Epidermal melanocyte (primary cell): ENCODE measurements at regions not wholly inside any gene's neighbourhood (a gene's known extent, or its start where the extent isn't known, plus 50 kb on each side); places are given as distances from the start of the nearest gene placed in this dataset.

Experiments
- DNase-seq: peaks from one replicate; pipeline ENCODE4 v3.0.0; 2011; ENCODE audit warnings: low spot score; ENCODE audit not compliant: insufficient read length

DNA sequence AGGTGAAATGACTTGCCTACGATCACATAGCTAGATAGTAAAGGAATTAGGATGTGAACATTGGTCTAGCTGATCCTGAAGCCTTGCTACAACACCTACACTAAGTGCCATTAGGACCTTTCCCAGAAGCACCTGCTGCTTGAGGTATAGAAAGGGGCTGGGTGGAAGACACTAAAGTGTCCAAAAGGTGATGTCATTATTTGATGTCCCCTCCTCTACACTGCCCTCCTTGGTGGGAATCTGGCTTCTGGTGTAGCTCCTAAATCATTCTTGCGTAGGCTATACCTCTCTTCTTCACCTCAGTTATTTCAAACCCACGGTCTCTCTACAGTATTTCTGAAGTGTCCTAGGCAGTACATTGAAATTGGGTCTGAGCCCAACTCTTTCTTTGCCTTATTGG lies 132.5 kb upstream of the FGGY start:
- DNase-seq: no peak

GRCh38 chr1:59165353-59165752 lies 131.5 kb upstream of the FGGY start:
- no peak for DNase-seq

GRCh38 chr1:59169703-59170102 lies 127.2 kb upstream of the FGGY start:
- DNase-seq: no peak

DNA sequence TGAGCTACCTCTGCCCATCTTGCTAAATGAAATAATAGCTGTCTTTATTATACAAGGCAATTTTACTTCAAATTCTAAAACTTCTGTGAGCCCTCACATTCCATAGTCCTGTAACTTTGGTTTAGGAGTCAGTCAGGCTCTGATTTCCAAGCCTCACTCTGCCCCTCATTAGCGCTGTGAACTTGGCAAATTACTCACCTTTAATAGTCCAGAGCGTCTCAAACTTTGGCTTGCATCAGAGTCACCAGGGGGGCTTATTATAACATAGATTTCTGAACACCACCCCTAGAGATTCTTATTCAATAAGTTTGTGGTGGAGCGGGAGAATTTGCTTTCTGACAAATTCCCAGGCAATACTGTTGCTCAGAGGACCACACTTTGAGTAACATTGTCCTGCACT lies 126.2 kb upstream of the FGGY start:
- no peak for DNase-seq

GRCh38 chr1:59171788-59172187 lies 125.1 kb upstream of the FGGY start:
- no peak for DNase-seq

- DNase-seq: no peak
Observed at GRCh38 chr1:59172693-59173092, 124.2 kb upstream of the FGGY start.

GRCh38 chr1:59173721-59174120 lies 123.2 kb upstream of the FGGY start:
- no peak for DNase-seq

DNA sequence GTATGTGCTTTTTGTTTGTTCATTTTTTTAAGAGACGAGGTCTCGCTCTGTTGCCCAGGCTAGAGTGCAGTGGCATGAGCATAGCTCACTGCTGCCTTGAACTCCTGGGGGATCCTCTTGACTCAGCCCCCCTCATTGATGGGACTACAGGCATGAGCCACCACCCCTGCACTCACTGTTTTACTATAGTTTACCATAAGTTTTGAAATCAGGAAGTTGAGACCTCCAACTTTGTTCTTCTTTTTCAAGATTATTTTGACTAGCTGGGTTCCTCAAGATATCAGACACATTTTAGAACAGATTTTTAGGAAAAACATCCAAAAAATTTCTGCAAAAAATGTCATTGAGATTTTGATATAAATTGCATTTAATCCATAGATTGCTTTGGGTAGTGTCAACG lies 120.4 kb upstream of the FGGY start:
- no peak for DNase-seq

- DNase-seq: no peak
Observed at GRCh38 chr1:59177756-59178155, 119.1 kb upstream of the FGGY start.

- no peak for DNase-seq
Observed at GRCh38 chr1:59178339-59179187, 118.3 kb upstream of the FGGY start.

- DNase-seq: no peak
Observed at GRCh38 chr1:59179673-59180072, 117.2 kb upstream of the FGGY start.

- DNase-seq: no peak
Observed at GRCh38 chr1:59180735-59181134, 116.2 kb upstream of the FGGY start.

- DNase-seq: no peak
Observed at GRCh38 chr1:59183749-59184317, 113.1 kb upstream of the FGGY start.

DNA sequence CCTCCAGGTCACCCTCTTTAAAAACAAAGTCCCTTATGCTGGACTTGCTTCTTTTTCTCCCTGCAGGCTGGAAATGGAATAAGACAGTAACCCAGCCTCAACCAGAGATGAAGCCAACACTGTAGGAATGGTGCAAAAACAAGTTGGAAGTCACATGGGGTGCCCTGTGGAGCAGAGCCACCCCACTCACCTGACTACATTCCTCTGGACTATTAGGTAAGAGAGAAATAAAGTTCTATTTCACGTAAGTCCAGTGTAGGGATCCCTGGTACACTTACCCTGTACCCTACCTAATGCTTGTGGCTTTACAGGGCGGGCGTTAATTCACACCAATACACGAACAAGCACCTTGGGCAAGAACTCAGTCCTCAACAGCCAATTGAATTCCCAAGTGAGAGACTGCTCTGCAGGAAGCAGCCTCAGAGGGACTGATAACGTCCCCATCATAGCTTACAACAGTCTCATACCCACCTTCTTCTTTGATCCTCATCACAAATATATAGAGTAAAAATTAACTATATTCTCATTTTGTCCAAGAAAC lies 112.5 kb upstream of the FGGY start:
- DNase-seq: no peak

DNA sequence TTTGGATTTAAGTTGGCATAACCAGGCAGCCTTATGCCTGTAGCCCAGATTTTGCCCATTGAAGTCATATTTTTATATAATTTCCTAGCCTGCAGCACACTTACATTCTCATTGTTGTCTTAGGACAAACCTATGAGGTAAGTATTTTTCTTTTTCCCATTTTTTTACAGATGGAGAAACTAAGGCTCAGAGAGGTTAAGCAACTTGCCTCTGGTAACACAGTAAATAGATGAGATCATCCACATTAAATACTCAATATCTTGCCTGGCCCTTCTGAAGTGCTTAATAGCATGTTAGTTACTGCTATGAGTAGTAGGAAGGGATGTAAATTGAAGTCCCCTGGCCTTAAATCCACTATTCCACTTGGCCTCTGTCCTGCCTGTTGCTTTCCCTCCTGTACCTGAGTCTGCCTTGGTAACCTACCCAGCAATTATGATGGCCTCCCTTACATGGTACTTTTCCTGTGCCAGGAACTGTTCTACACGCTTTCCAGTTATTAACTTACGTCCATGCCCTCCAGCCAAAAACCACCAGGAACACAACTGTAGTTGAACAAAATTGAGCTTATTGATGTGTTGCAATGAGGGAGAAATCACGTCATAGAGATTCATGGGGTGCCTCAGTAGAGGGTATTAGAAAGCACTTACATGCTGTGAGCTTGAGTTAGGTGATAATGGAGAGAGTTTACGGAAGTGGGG lies 111.6 kb upstream of the FGGY start:
- DNase-seq: no peak

DNA sequence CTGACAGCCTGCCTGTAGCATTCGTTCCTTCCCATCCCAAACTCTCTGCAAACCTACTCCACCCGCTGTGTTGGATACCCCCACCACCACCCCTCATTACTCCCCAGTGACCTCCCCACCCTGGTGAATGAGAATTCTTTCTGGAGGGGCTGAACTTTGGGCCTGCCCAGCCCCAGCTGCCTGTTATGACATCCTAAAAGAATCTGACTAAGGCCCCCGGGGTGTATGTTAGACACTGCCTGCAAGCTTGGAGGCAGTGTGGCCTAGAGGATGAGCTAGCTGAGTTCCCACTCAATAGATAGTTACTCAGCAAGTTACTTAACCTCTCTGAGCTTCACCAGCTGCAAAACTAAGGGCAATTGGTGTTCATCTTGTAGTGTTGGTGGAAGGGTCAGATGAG lies 110.2 kb upstream of the FGGY start:
- DNase-seq: no peak

- no peak for DNase-seq
Observed at GRCh38 chr1:59188413-59189213, 108.3 kb upstream of the FGGY start.

DNA sequence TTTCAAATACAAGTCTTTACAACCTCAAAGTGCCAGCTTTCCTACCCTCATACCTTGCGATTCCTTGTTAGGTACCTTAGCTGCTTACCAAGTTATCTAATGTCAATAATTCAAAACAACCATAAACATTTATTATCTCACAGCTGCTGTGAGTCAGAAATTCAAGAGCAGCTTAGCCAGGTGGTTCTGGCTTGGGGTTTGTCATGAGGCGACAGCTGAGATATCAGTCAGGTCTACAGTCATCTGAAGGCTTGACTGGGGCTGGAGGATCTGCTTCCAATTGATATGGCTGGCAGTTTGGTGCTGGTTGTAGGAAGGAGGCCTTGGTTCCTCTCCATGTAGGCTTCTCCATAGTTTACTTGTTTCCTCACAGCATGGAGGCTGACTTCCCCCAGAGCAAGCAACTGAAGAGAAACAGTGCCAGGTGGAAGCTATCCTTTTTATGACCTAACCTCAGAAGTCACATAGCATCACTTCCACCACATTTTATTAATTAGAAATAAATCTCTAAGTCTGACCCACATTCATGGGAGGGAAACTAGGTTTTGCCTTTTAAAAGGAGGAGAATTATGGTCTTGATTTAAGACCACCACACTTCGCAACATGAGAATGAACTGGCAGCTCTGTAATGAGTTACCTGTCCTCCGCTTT lies 103.3 kb upstream of the FGGY start:
- DNase-seq: no peak

DNA sequence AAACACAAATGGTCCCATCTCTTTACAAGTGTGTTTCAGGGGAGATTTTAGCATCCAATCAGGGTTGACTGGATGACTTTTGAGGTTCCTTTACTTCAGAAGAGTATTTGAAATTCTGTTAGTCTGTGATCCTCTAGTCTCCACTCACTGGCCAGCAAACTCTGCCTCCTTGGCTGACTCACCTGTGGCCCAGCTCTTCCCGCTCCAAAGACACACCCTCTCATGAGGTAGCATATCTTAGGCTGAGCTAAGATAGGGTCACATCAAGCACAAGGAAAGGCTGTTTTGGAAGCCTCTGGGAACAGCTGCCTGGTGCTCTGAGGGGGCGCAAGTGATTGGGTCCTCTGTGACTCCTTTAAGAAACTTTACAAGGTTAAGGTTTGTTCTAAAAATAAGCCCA lies 102.3 kb upstream of the FGGY start:
- no peak for DNase-seq

DNA sequence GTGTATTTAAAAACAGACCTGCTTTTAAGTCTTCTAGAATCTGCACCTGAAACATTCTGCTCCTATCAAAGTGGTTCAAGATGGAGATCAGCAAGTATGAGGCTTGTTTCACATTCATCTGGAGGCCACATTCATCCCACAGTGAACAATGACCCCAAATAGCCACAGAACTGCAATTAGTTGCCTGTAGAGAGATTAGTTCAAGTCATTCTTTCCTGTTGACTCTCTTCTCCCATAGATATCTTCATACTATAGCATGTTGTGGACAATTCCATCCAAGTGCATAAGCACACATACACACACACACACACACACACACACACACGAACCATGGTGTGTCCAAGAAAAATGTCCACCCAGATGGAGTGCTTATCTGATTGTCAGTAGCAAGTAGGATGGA lies 101.7 kb upstream of the FGGY start:
- DNase-seq: no peak

- DNase-seq: peak; percentile 19
Observed at GRCh38 chr1:59198564-59198963, 98.3 kb upstream of the FGGY start.
